ENCODE measurements at regions not wholly inside any gene's neighbourhood (a gene's known extent, or its start where the extent isn't known, plus 50 kb on each side); places are given as distances from the start of the nearest gene placed in this dataset.
"Not testable (repeated sequence)": the region's sequence is repeated elsewhere in the genome, so short reads cannot be mapped to it uniquely, and the experiment has no call there.

- no peak overlapping the region for H3K27ac ChIP-seq (ENCODE audit: low read depth, low read length, poor library complexity, severe bottlenecking)
- H4K20me1 ChIP-seq (ENCODE audit: insufficient read depth, low read length): no peaks in the 10 kb centered on the region
- no peaks in the 10 kb centered on the region for H3K79me2 ChIP-seq (ENCODE audit: insufficient read depth, low read length)
- no peak overlapping the region for H2AFZ ChIP-seq (ENCODE audit: low read length)
- peaks cover 4% of the 10 kb centered on the region for H3F3A ChIP-seq (ENCODE audit: insufficient read depth, low read length)
- H3K9me2 ChIP-seq (ENCODE audit: low read depth, low read length): 0 out of 2 replicates have a peak, but pooled peaks cover 2% of the 10 kb centered on the region
- no peaks in the 10 kb centered on the region for H3K9me3 ChIP-seq (ENCODE audit: low read length)
- no peak overlapping the region for H3K4me2 ChIP-seq (ENCODE audit: low read length)
- no peaks in the 10 kb centered on the region for H3K27me3 ChIP-seq (ENCODE audit: insufficient read depth, low read length)
- H3K4me3 ChIP-seq (ENCODE audit: low read depth, low read length, poor library complexity, severe bottlenecking): no peak overlapping the region
- TF ChIP-seq CTCF (IDR thresholded peaks at IDR 0.05; ENCODE audit: low read length): no peak
- no peak for TF ChIP-seq EZH2 (IDR thresholded peaks at IDR 0.05; ENCODE audit: borderline replicate concordance, low read length)
- no peak overlapping the region for H3K9ac ChIP-seq (ENCODE audit: low read length)
- H3K4me1 ChIP-seq (ENCODE audit: insufficient read depth, low read length, severe bottlenecking): no peaks in the 10 kb centered on the region
- no peaks in the 10 kb centered on the region for H3K36me3 ChIP-seq (ENCODE audit: insufficient read depth, low read length)
Measured at GRCh38 chr7:114175125-114175524, 239.5 kb upstream of the FOXP2 start.

- Histone ChIP-seq H3F3A (ENCODE audit: insufficient read depth, low read length) (peaks cover 4% of the 10 kb centered on the region), H3K4me1 (ENCODE audit: insufficient read depth, low read length, severe bottlenecking) (no peaks in the 10 kb centered on the region), H3K9me3 (ENCODE audit: low read length) (no peaks in the 10 kb centered on the region), H2AFZ (ENCODE audit: low read length) (no peak overlapping the region), H3K4me3 (ENCODE audit: low read depth, low read length, poor library complexity, severe bottlenecking) (no peak overlapping the region), H3K36me3 (ENCODE audit: insufficient read depth, low read length) (no peaks in the 10 kb centered on the region), H3K9me2 (ENCODE audit: low read depth, low read length) (no peaks in the 10 kb centered on the region), H3K27me3 (ENCODE audit: insufficient read depth, low read length) (no peaks in the 10 kb centered on the region), H3K27ac (ENCODE audit: low read depth, low read length, poor library complexity, severe bottlenecking) (no peak overlapping the region), H3K79me2 (ENCODE audit: insufficient read depth, low read length) (no peaks in the 10 kb centered on the region), H3K9ac (ENCODE audit: low read length) (no peak overlapping the region), H4K20me1 (ENCODE audit: insufficient read depth, low read length) (no peaks in the 10 kb centered on the region), H3K4me2 (ENCODE audit: low read length) (no peak overlapping the region)
- TF ChIP-seq CTCF (IDR thresholded peaks at IDR 0.05; ENCODE audit: low read length): no peak
- TF ChIP-seq EZH2 (IDR thresholded peaks at IDR 0.05; ENCODE audit: borderline replicate concordance, low read length): no peak
Measured at GRCh38 chr7:114173170-114173890, 241.3 kb upstream of the FOXP2 start.

GRCh38 chr7:114169389-114169788 is 245.2 kb upstream of the FOXP2 start:
- not testable (repeated sequence) for H3K9ac ChIP-seq (ENCODE audit: low read length); H3K4me2 ChIP-seq (ENCODE audit: low read length); H3F3A ChIP-seq (ENCODE audit: insufficient read depth, low read length); H3K36me3 ChIP-seq (ENCODE audit: insufficient read depth, low read length); H3K9me2 ChIP-seq (ENCODE audit: low read depth, low read length); H4K20me1 ChIP-seq (ENCODE audit: insufficient read depth, low read length); H3K4me3 ChIP-seq (ENCODE audit: low read depth, low read length, poor library complexity, severe bottlenecking); H3K27ac ChIP-seq (ENCODE audit: low read depth, low read length, poor library complexity, severe bottlenecking); H2AFZ ChIP-seq (ENCODE audit: low read length); H3K4me1 ChIP-seq (ENCODE audit: insufficient read depth, low read length, severe bottlenecking); H3K79me2 ChIP-seq (ENCODE audit: insufficient read depth, low read length); H3K27me3 ChIP-seq (ENCODE audit: insufficient read depth, low read length); H3K9me3 ChIP-seq (ENCODE audit: low read length)

GRCh38 chr7:114160925-114161324 is 242.1 kb upstream of the PPP1R3A start:
- Histone ChIP-seq H3K9me3 (ENCODE audit: low read length) (no peaks in the 10 kb centered on the region), H3K79me2 (ENCODE audit: insufficient read depth, low read length) (no peaks in the 10 kb centered on the region), H3K27ac (ENCODE audit: low read depth, low read length, poor library complexity, severe bottlenecking) (no peak overlapping the region), H3K4me3 (ENCODE audit: low read depth, low read length, poor library complexity, severe bottlenecking) (no peak overlapping the region), H3K4me1 (ENCODE audit: insufficient read depth, low read length, severe bottlenecking) (no peaks in the 10 kb centered on the region), H3K27me3 (ENCODE audit: insufficient read depth, low read length) (no peaks in the 10 kb centered on the region), H2AFZ (ENCODE audit: low read length) (no peak overlapping the region), H4K20me1 (ENCODE audit: insufficient read depth, low read length) (no peaks in the 10 kb centered on the region), H3F3A (ENCODE audit: insufficient read depth, low read length) (no peaks in the 10 kb centered on the region), H3K4me2 (ENCODE audit: low read length) (no peak overlapping the region), H3K9ac (ENCODE audit: low read length) (no peak overlapping the region), H3K36me3 (ENCODE audit: insufficient read depth, low read length) (no peaks in the 10 kb centered on the region), H3K9me2 (ENCODE audit: low read depth, low read length) (no peaks in the 10 kb centered on the region)
- TF ChIP-seq EZH2 (IDR thresholded peaks at IDR 0.05; ENCODE audit: borderline replicate concordance, low read length): no peak
